Heart left ventricle (tissue), 16 donors: ENCODE measurements at regions not wholly inside any gene's neighbourhood (a gene's known extent, or its start where the extent isn't known, plus 50 kb on each side); places are given as distances from the start of the nearest gene placed in this dataset.
"Not testable (repeated sequence)": the region's sequence is repeated elsewhere in the genome, so short reads cannot be mapped to it uniquely, and the experiment has no call there.

Source experiments
- ATAC-seq, 4 donors: fragments of 200-7000 bp; cut with Tn5 transposase; one replicate each; pipeline ENCODE4 v1.9.1; 2020 to 2022; ENCODE audit warnings: moderate library complexity in 4 of 4, mild to moderate bottlenecking in 3 of 4, moderate number of reproducible peaks in 1 of 4
- DNase-seq, 5 donors: peaks; one replicate each; pipeline ENCODE4 v3.0.0-alpha.2; 2020
- H3K27ac ChIP-seq, 12 donors: fragments of 200-600 bp; sonication (generic) in 4 of 12; one replicate each; pipeline versions ENCODE4 v1.5.0 to v1.8.0; 2016 to 2022; ENCODE audit warnings: mild to moderate bottlenecking in 2 of 12
- H3K27me3 ChIP-seq, 9 donors: fragments of 200-600 bp; sonication (generic) in 2 of 9; one replicate each; pipeline versions ENCODE4 v1.5.1 to v1.8.0; 2016 to 2022; ENCODE audit warnings: mild to moderate bottlenecking in 3 of 9
- H3K36me3 ChIP-seq, 9 donors: fragments of 200-600 bp; sonication (generic) in 2 of 9; one replicate each; pipeline versions ENCODE4 v1.5.0 to v1.8.0; 2018 to 2022; ENCODE audit warnings: mild to moderate bottlenecking in 2 of 9
- H3K4me1 ChIP-seq, 12 donors: fragments of 200-600 bp; sonication (generic) in 4 of 12; one replicate each; pipeline versions ENCODE4 v1.5.0 to v1.8.0; 2016 to 2022; ENCODE audit warnings: mild to moderate bottlenecking in 3 of 12
- H3K4me3 ChIP-seq, 12 donors: fragments of 200-600 bp; sonication (generic) in 4 of 12; one replicate each; pipeline versions ENCODE4 v1.5.0 to v1.8.0; 2017 to 2022; ENCODE audit warnings: mild to moderate bottlenecking in 9 of 12, moderate library complexity in 4 of 12
- H3K9me3 ChIP-seq, 12 donors: fragments of 200-600 bp; sonication (generic) in 4 of 12; one replicate each; pipeline versions ENCODE4 v1.5.0 to v1.8.0; 2016 to 2022; ENCODE audit warnings: mild to moderate bottlenecking in 1 of 12
- POLR2A ChIP-seq, 2 donors: fragments of 450-650 bp; IDR thresholded peaks; one replicate each; pipeline ENCODE4 v1.6.1; 2017; ENCODE audit warnings: antibody characterized with exemption in 2 of 2, mild to moderate bottlenecking in 2 of 2, moderate library complexity in 2 of 2
- WGBS, 4 donors: extraction: QIAGEN DNeasy Blood & Tissue Kit in 2 of 4; methylation state at CpG; one replicate each; pipeline versions ENCODE4 v1.1.5 to v1.1.7; 2013 to 2018; 5-methylcytosine and 5-hydroxymethylcytosine counted together
- intact Hi-C, 10 donors: fragments of 100-400 bp; cut with DNase I; formaldehyde crosslinking; loops; one replicate each; pipeline versions ENCODE4 v1.11.1 to v1.14.2; 2022
- TF ChIP-seq, protein P1 (sequence below), 12 donors: fragments of 200-600 bp; sonication (generic) in 4 of 12; IDR thresholded peaks; one replicate each; pipeline versions ENCODE4 v1.5.0 to v1.8.0; 2018 to 2022; ENCODE audit warnings: antibody characterized with exemption in 12 of 12, mild to moderate bottlenecking in 5 of 12
- donor health status: ischemic (EF 13 %, LVEDD 7.1; RV severe dilation, severe dysfunction).
- donor health status: healthy with polysubstance abuse.
- donor health status: DM: no; HTN: yes; CAD: no.
- donor health status: DM: no; HTN: no; CAD: no.
- donor health status: ischemic (EF 25% LVEDD 6.9; RV normal size, moderate dysfunction).
- donor health status: ischemic (EF 25% LVEDD 5.7; RV mildly dilated, moderate dysfunction).
- donor health status: healthy.
- donor health status: DM: yes; HTN: yes; CAD: no.
- donor health status: ischemic (EF 35%, LVEDD 5.7; RV mildly dilated, moderate dysfunction).
- donor health status: nonischemic (EF 11% LVEDD 7.7; RV severe dilation, severe dysfunction).
- donor health status: DM: yes; HTN: yes; CAD: no.
- donor health status: PGD.
- donor health status: ischemic (EF 29% LVEDD 5.4; RV normal size, mild dysfunction).
- donor health status: nonischemic (EF 23%, LVEDD 6.1; RV moderate dilation, normal function).

DNA sequence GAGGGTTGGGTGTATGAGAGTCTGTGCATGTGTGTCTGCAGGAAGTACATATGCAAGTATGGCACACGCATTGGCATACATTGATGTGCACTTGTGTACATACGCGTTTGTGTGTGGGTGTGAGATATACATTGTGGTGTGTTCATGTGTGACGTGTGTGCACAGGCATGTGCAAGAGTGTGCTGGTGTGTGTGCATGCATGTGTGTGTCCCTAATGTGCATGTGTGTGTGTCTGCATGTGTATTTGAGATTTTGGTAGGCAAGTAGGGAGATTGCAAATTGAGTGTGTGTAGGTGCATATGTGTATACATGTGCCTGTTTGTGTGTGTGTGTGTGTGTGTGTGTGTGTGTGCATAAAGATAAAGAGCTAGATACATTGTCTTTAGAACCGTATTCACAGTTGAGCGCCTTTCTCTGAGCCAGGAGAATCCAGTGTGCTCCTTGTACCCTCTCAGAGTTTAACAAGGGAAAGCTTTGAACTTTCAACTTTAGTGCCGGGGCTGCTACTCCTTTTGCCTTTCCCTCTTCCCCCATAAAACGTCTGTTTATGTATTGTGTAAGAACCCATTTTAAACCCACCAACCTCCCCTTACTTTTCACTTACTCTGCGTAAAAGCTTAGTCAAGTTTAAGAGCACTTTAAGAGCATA is 152.4 kb upstream of the CHL1 start:
- no peak for TF ChIP-seq POLR2A (IDR thresholded peaks at IDR 0.05)
- TF ChIP-seq, protein P1, sequence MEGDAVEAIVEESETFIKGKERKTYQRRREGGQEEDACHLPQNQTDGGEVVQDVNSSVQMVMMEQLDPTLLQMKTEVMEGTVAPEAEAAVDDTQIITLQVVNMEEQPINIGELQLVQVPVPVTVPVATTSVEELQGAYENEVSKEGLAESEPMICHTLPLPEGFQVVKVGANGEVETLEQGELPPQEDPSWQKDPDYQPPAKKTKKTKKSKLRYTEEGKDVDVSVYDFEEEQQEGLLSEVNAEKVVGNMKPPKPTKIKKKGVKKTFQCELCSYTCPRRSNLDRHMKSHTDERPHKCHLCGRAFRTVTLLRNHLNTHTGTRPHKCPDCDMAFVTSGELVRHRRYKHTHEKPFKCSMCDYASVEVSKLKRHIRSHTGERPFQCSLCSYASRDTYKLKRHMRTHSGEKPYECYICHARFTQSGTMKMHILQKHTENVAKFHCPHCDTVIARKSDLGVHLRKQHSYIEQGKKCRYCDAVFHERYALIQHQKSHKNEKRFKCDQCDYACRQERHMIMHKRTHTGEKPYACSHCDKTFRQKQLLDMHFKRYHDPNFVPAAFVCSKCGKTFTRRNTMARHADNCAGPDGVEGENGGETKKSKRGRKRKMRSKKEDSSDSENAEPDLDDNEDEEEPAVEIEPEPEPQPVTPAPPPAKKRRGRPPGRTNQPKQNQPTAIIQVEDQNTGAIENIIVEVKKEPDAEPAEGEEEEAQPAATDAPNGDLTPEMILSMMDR (IDR thresholded peaks at IDR 0.05), result no peak
- WGBS, 4 donors, result 72 to 76% (median 73%) methylated on average over 9 of the region's 9 CpGs
- intact Hi-C loops, result no loop called here

DNA sequence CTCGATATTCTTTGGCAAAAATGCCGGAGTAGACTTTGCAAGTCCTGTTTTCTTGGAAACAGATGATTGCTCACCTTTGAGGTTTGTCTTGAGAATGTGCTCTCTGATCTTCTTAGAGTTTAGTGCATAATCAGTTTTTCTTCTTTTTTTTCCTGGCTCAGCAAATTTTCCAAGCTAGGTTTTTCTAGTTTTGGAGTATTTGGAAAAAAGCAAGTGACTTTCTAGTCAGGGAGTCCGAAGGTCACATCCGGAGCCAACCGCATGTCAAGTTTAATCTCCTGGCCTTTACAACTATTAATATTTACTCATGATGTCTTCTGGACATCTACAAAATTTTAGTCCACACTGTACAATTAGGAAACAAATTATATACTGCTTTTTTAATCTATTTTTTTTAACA is 151.6 kb upstream of the CHL1 start:
- intact Hi-C loops, ATAC-seq, H3K36me3 ChIP-seq, DNase-seq, H3K27me3 ChIP-seq, H3K9me3 ChIP-seq, H3K27ac ChIP-seq, H3K4me3 ChIP-seq, H3K4me1 ChIP-seq: not testable (repeated sequence)
- 82 to 86% (median 83%) methylated on average over 5 of the region's 5 CpGs for WGBS, 4 donors

More for the DNA sequence above, 152.4 kb upstream of the CHL1 start:
- no peak overlapping the region for H3K27ac ChIP-seq
- H3K27me3 ChIP-seq, result no peaks in the 10 kb centered on the region
- H3K4me3 ChIP-seq, result no peak overlapping the region
- ATAC-seq (no peak), DNase-seq (no peak)
- no peaks in the 10 kb centered on the region for H3K4me1 ChIP-seq
- no peaks in the 10 kb centered on the region for H3K36me3 ChIP-seq
- H3K9me3 ChIP-seq, result no peaks in the 10 kb centered on the region

DNA sequence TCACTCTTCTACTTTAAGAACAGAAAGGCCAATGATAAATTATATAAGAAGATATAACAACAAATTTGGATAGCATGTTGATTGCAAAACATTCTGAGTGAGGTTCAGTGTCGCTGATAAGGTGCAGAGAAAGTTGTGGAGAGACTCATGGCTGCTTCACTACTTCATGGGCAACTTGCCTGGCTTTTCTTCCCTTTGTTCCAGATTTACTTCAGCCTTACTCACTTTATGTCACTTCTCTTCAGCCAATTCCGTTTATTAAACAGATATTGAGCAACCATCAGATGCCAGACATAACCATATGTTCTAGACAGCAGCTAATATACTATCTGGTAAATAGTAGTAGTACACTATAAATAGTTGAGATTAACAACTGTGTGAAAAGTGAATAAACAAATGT is 150.0 kb upstream of the CHL1 start:
- no peak for ATAC-seq
- no peaks in the 10 kb centered on the region for H3K27me3 ChIP-seq
- no peaks in the 10 kb centered on the region for H3K36me3 ChIP-seq
- peaks cover 0 to 5% (median 0%) of the 10 kb centered on the region in 12 donors for H3K9me3 ChIP-seq
- TF ChIP-seq, protein P1 (IDR thresholded peaks at IDR 0.05), result no peak
- TF ChIP-seq POLR2A (IDR thresholded peaks at IDR 0.05), result no peak
- DNase-seq, result no peak
- intact Hi-C loops, result no loop called here
- H3K27ac ChIP-seq, result no peak overlapping the region
- H3K4me3 ChIP-seq, result no peak overlapping the region
- WGBS, 4 donors, result 40 to 61% (median 51%) methylated on average over 2 of the region's 2 CpGs
- no peaks in the 10 kb centered on the region for H3K4me1 ChIP-seq

DNA sequence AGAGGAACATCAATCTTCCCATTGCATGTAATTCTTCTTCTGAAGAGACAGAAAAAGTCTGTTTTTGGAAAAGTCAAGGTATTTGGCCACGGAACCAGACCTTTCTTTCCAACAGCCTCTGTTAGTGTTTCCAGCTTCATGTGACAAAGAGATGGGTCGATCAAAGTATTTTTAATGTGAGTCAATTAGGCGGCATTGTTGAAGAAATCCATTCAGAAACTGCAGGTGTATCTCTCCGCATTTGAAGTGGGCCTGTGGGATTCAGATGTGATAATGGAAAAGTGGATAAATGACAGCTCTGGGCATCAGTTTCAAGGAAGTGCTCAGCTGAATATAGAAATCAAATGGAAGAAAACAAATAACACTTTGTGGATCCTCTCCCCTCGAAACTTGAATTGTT is 143.1 kb upstream of the CHL1 start:
- 65 to 76% (median 72%) methylated on average over 5 of the region's 5 CpGs for whole genome bisulfite sequencing, 4 donors
- H3K4me3 ChIP-seq, H3K36me3 ChIP-seq, H3K27ac ChIP-seq, H3K4me1 ChIP-seq, H3K9me3 ChIP-seq, DNase-seq, H3K27me3 ChIP-seq, ATAC-seq, intact Hi-C loops: not testable (repeated sequence)

DNA sequence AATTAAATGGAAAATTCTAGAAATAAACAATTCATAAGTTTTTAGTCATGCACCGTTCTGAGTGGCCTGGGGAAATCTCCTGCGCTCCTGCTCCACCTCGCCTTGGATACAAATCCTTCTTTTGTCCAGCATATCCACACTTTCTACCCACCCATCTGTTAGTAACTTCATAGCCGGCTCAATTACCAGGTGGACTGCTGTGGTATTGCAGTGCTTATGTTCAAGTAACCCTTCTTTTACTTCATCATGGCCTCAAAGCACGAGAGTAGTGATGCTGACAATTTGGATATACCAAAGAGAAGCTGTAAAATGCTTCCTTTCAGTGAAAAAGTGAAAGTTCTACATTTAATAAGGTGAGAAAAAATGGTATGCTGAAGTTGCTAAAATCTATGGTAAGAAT is 142.3 kb upstream of the CHL1 start:
- no peaks in the 10 kb centered on the region for H3K4me1 ChIP-seq
- TF ChIP-seq, protein P1 (IDR thresholded peaks at IDR 0.05), result no peak
- no peak for TF ChIP-seq POLR2A (IDR thresholded peaks at IDR 0.05)
- H3K9me3 ChIP-seq, result peaks cover 0 to 7% (median 0%) of the 10 kb centered on the region in 12 donors
- H3K4me3 ChIP-seq, result no peak overlapping the region
- 68 to 72% (median 70%) methylated on average over 5 of the region's 5 CpGs for WGBS, 4 donors
- H3K27me3 ChIP-seq, result no peaks in the 10 kb centered on the region
- DNase-seq (no peak), ATAC-seq (no peak)
- no peak overlapping the region for H3K27ac ChIP-seq
- intact Hi-C loops, result no loop called here
- H3K36me3 ChIP-seq, result no peaks in the 10 kb centered on the region
